ENCODE measurements at regions not wholly inside any gene's neighbourhood (a gene's known extent, or its start where the extent isn't known, plus 50 kb on each side); places are given as distances from the start of the nearest gene placed in this dataset.

DNA sequence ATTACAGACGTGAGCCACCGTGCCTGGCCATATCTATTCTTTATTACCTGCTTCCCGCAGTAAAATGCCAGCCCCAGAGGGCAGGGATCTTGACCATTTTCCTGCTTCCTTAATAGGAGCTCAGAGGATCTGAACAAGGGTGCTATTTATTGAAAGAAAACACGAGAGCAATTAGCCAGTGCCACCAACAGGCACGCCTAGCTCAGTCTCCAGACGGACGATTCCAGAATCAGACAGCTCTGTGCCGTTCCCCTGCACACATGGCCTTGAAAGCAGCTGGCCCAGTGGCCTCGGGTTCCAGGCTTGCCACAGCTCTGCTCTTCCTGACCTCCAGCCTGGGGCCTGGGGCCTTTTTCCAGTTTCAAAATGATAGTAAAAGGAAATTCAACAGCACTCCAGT is 135.2 kb upstream of the RFLNA start:
- TF ChIP-seq MAZ (IDR thresholded peaks at IDR 0.05; ENCODE audit: borderline replicate concordance, low read depth, low read length) (no peak), MAZ (CRISPR knock-in tag; IDR thresholded peaks at IDR 0.05; ENCODE audit: low read depth) (no peak), GLI4 (CRISPR knock-in tag; IDR thresholded peaks at IDR 0.05; ENCODE audit: borderline replicate concordance) (no peak), U2AF1 (optimal IDR thresholded peaks at IDR 0.05; ENCODE audit: low read depth, low read length) (no peak), CEBPG (CRISPR knock-in tag; IDR thresholded peaks at IDR 0.05) (no peak), ZNF225 (CRISPR knock-in tag; IDR thresholded peaks at IDR 0.05) (no peak), ZNF24 (IDR thresholded peaks at IDR 0.05) (no peak), ATF2 (CRISPR knock-in tag; IDR thresholded peaks at IDR 0.05) (no peak), CEBPB (IDR thresholded peaks at IDR 0.05; ENCODE audit: borderline replicate concordance, low read depth, low read length) (no peak), KAT2B (IDR thresholded peaks at IDR 0.05; ENCODE audit: borderline replicate concordance, low read depth, low read length) (no peak), CC2D1A (CRISPR knock-in tag; IDR thresholded peaks at IDR 0.05) (no peak)
- TF ChIP-seq, protein P1, sequence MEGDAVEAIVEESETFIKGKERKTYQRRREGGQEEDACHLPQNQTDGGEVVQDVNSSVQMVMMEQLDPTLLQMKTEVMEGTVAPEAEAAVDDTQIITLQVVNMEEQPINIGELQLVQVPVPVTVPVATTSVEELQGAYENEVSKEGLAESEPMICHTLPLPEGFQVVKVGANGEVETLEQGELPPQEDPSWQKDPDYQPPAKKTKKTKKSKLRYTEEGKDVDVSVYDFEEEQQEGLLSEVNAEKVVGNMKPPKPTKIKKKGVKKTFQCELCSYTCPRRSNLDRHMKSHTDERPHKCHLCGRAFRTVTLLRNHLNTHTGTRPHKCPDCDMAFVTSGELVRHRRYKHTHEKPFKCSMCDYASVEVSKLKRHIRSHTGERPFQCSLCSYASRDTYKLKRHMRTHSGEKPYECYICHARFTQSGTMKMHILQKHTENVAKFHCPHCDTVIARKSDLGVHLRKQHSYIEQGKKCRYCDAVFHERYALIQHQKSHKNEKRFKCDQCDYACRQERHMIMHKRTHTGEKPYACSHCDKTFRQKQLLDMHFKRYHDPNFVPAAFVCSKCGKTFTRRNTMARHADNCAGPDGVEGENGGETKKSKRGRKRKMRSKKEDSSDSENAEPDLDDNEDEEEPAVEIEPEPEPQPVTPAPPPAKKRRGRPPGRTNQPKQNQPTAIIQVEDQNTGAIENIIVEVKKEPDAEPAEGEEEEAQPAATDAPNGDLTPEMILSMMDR (CRISPR knock-in tag; IDR thresholded peaks at IDR 0.05): no peak
- TF ChIP-seq, protein P2, sequence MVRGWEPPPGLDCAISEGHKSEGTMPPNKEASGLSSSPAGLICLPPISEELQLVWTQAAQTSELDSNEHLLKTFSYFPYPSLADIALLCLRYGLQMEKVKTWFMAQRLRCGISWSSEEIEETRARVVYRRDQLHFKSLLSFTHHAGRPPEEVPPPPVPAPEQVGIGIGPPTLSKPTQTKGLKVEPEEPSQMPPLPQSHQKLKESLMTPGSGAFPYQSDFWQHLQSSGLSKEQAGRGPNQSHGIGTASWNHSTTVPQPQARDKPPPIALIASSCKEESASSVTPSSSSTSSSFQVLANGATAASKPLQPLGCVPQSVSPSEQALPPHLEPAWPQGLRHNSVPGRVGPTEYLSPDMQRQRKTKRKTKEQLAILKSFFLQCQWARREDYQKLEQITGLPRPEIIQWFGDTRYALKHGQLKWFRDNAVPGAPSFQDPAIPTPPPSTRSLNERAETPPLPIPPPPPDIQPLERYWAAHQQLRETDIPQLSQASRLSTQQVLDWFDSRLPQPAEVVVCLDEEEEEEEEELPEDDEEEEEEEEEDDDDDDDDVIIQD (CRISPR knock-in tag; IDR thresholded peaks at IDR 0.05; ENCODE audit: low read depth): no peak
